Loucy (cell line): ENCODE measurements at regions not wholly inside any gene's neighbourhood (a gene's known extent, or its start where the extent isn't known, plus 50 kb on each side); places are given as distances from the start of the nearest gene placed in this dataset.

Source experiments
- H2AFZ ChIP-seq: fragments of 200-600 bp; sonication (generic); 2 replicates; pipeline ENCODE4 v1.6.0; 2016; ENCODE audit warnings: antibody characterized with exemption, mild to moderate bottlenecking, low read length, moderate library complexity
- H3F3A ChIP-seq: fragments of 200-600 bp; 2 replicates; pipeline ENCODE4 v1.6.0; 2016; ENCODE audit warnings: antibody characterized with exemption, low read depth, mild to moderate bottlenecking
- H3K27me3 ChIP-seq: fragments of 200-600 bp; sonication (generic); 2 replicates; pipeline ENCODE4 v1.6.1; 2014; ENCODE audit warnings: low read length, mild to moderate bottlenecking; ENCODE audit not compliant: insufficient read depth, poor library complexity, severe bottlenecking
- H3K36me3 ChIP-seq: fragments of 200-600 bp; sonication (generic); 2 replicates; pipeline ENCODE4 v1.6.1; 2016; ENCODE audit warnings: low read length; ENCODE audit not compliant: insufficient read depth
- H3K4me1 ChIP-seq: fragments of 200-600 bp; sonication (generic); 2 replicates; pipeline ENCODE4 v1.5.1; 2014; ENCODE audit warnings: low read length, mild to moderate bottlenecking; ENCODE audit not compliant: insufficient read depth, poor library complexity, severe bottlenecking
- H3K4me2 ChIP-seq: fragments of 200-600 bp; sonication (generic); 2 replicates; pipeline ENCODE4 v1.6.0; 2014; ENCODE audit warnings: antibody characterized with exemption, low read length, low read depth, mild to moderate bottlenecking; ENCODE audit not compliant: poor library complexity, severe bottlenecking
- H3K4me3 ChIP-seq: fragments of 200-600 bp; sonication (generic); 2 replicates; pipeline ENCODE4 v1.5.1; 2014; ENCODE audit warnings: low read length, mild to moderate bottlenecking, mixed read lengths; ENCODE audit not compliant: poor library complexity, severe bottlenecking
- H3K79me2 ChIP-seq: fragments of 200-600 bp; sonication (generic); 2 replicates; pipeline ENCODE4 v1.6.1; 2014; ENCODE audit warnings: low read length; ENCODE audit not compliant: insufficient read depth
- H3K9ac ChIP-seq: fragments of 200-600 bp; sonication (generic); 2 replicates; pipeline ENCODE4 v1.6.0; 2014; ENCODE audit warnings: mild to moderate bottlenecking, low read depth, low read length, moderate library complexity; ENCODE audit not compliant: poor library complexity, severe bottlenecking
- H3K9me2 ChIP-seq: fragments of 200-600 bp; sonication (generic); replicated peaks from 2 replicates; pipeline ENCODE4 v1.6.1; 2016; ENCODE audit warnings: low read depth, low read length, mixed read lengths
- H3K9me3 ChIP-seq: fragments of 200-600 bp; sonication (generic); 2 replicates; pipeline ENCODE4 v1.6.1; 2014; ENCODE audit warnings: mild to moderate bottlenecking, antibody characterized with exemption, low read length, low read depth; ENCODE audit not compliant: insufficient read depth
- H4K20me1 ChIP-seq: fragments of 200-600 bp; sonication (generic); 2 replicates; pipeline ENCODE4 v1.6.0; 2014; ENCODE audit warnings: antibody characterized with exemption, low read length, mild to moderate bottlenecking; ENCODE audit not compliant: insufficient read depth, poor library complexity, severe bottlenecking
- EZH2phosphoT487 ChIP-seq: fragments of 200-600 bp; IDR thresholded peaks from 2 replicates; pipeline ENCODE4 v1.6.1; 2018; ENCODE audit warnings: antibody characterized with exemption, mild to moderate bottlenecking, moderate library complexity, borderline replicate concordance
- TF ChIP-seq, protein P1 (sequence below): fragments of 200-600 bp; sonication (generic); conservative IDR thresholded peaks from 2 replicates; pipeline ENCODE4 v1.5.1; 2014; ENCODE audit warnings: mild to moderate bottlenecking, antibody characterized with exemption, low read length

DNA sequence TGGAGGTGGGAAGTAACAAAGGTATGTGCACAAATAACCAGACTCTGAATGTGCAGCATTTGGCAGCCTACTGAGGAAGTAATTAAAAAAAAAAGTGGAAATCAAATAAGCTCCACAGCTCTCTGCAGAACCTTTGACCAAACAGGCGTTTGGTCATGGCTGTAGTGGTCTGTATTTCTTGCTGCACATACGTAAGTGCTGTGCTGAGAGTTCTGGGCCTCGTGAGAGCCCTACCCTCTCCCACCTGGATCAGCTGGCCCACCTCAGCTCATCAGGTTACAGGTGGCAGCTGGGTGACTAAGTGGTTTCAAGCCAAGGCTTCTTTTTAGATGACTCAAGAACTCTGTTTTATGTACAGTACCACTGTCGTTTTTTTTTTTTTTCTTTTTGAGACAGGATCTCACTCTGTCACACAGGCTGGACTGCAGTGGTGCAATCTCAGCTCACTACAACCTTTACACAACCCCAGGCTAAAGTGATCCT lies 178.2 kb upstream of the KLF6 start:
- H3K9ac ChIP-seq = no peak overlapping the region
- no peaks in the 10 kb centered on the region for H3K27me3 ChIP-seq
- H3K9me3 ChIP-seq = no peaks in the 10 kb centered on the region
- no peak overlapping the region for H3K4me2 ChIP-seq
- no peaks in the 10 kb centered on the region for H3K36me3 ChIP-seq
- H3F3A ChIP-seq = no peaks in the 10 kb centered on the region
- no peak overlapping the region for H2AFZ ChIP-seq
- H3K4me3 ChIP-seq = no peak overlapping the region
- H4K20me1 ChIP-seq = no peaks in the 10 kb centered on the region
- no peaks in the 10 kb centered on the region for H3K4me1 ChIP-seq
- no peaks in the 10 kb centered on the region for H3K9me2 ChIP-seq
- no peaks in the 10 kb centered on the region for H3K79me2 ChIP-seq
- TF ChIP-seq, protein P1, sequence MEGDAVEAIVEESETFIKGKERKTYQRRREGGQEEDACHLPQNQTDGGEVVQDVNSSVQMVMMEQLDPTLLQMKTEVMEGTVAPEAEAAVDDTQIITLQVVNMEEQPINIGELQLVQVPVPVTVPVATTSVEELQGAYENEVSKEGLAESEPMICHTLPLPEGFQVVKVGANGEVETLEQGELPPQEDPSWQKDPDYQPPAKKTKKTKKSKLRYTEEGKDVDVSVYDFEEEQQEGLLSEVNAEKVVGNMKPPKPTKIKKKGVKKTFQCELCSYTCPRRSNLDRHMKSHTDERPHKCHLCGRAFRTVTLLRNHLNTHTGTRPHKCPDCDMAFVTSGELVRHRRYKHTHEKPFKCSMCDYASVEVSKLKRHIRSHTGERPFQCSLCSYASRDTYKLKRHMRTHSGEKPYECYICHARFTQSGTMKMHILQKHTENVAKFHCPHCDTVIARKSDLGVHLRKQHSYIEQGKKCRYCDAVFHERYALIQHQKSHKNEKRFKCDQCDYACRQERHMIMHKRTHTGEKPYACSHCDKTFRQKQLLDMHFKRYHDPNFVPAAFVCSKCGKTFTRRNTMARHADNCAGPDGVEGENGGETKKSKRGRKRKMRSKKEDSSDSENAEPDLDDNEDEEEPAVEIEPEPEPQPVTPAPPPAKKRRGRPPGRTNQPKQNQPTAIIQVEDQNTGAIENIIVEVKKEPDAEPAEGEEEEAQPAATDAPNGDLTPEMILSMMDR = no peak
- TF ChIP-seq EZH2phosphoT487 = no peak

DNA sequence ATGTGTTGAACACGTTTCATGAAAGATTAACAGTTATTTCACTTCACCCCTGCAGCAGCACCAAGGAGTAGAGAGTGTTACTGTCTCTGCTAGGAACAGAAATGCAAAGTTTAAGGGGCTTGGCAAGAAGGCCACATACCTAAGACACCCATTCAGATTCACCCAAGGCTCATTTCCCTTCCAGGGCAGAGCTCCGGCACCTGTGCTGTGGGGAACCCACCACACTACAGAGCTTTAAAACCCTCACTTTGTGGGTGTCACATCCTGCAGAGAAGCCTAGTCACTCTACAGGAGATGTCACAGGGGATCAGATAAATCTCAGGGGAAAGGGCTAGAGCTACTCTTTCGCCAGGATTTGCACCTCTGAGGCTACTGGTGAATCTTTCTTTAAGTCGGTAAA lies 176.1 kb upstream of the KLF6 start:
- Histone ChIP-seq H3K9ac (no peak overlapping the region), H3K4me3 (no peak overlapping the region), H3K27me3 (no peaks in the 10 kb centered on the region), H3K4me2 (no peak overlapping the region), H2AFZ (no peak overlapping the region), H3F3A (no peaks in the 10 kb centered on the region), H3K4me1 (no peaks in the 10 kb centered on the region), H3K9me3 (no peaks in the 10 kb centered on the region), H3K36me3 (no peaks in the 10 kb centered on the region), H3K79me2 (no peaks in the 10 kb centered on the region), H4K20me1 (no peaks in the 10 kb centered on the region), H3K9me2 (no peaks in the 10 kb centered on the region)
- TF ChIP-seq, protein P1 = no peak
- TF ChIP-seq EZH2phosphoT487 = no peak

DNA sequence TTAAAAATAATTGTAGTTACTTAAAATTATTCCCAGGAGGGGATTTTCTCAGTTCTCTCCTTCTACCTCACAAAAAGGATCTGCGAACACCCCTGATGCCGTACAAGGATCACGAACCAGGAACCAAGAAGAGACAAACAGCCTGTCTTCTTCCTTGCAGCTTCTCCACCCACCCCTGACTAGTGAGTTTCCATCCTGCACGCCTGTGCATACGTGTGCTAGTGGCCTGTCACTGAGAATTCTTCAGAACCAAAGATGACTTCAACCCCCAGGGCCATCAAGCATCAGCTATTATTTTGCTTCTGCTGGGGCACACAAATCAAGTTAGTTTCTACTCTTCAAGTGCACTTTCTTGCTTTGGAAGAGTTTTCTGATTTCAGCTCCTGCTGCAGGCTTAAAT lies 175.5 kb upstream of the KLF6 start:
- H3F3A ChIP-seq = no peaks in the 10 kb centered on the region
- H3K79me2 ChIP-seq = no peaks in the 10 kb centered on the region
- no peaks in the 10 kb centered on the region for H3K9me2 ChIP-seq
- no peaks in the 10 kb centered on the region for H3K9me3 ChIP-seq
- no peaks in the 10 kb centered on the region for H4K20me1 ChIP-seq
- no peaks in the 10 kb centered on the region for H3K36me3 ChIP-seq
- no peaks in the 10 kb centered on the region for H3K27me3 ChIP-seq
- H3K4me2 ChIP-seq = no peak overlapping the region
- no peaks in the 10 kb centered on the region for H3K4me1 ChIP-seq
- H3K9ac ChIP-seq = no peak overlapping the region
- TF ChIP-seq, protein P1 = no peak
- no peak for TF ChIP-seq EZH2phosphoT487
- H2AFZ ChIP-seq = no peak overlapping the region
- no peak overlapping the region for H3K4me3 ChIP-seq
